Astrocyte of the cerebellum (primary cell): ENCODE measurements at regions not wholly inside any gene's neighbourhood (a gene's known extent, or its start where the extent isn't known, plus 50 kb on each side); places are given as distances from the start of the nearest gene placed in this dataset.

Experiments
- DNase-seq: peaks from one replicate; pipeline ENCODE4 v3.0.0-alpha.2; 2011; ENCODE audit warnings: low read depth
- H3K4me3 ChIP-seq: 2 replicates; pipeline ENCODE4 v1.5.1; 2011; ENCODE audit warnings: mild to moderate bottlenecking, low read depth, low read length, moderate library complexity
- in situ Hi-C: cut with HindIII; loops from 2 replicates; pipeline ENCODE4 v1.10.0; 2017; ENCODE audit warnings: low sequenced_read_pairs
- TF ChIP-seq, protein P1 (sequence below): IDR thresholded peaks from 2 replicates; pipeline ENCODE4 v1.5.1; 2012; ENCODE audit warnings: low read length, low read depth, moderate library complexity, mild to moderate bottlenecking; ENCODE audit errors: missing control alignments

DNA sequence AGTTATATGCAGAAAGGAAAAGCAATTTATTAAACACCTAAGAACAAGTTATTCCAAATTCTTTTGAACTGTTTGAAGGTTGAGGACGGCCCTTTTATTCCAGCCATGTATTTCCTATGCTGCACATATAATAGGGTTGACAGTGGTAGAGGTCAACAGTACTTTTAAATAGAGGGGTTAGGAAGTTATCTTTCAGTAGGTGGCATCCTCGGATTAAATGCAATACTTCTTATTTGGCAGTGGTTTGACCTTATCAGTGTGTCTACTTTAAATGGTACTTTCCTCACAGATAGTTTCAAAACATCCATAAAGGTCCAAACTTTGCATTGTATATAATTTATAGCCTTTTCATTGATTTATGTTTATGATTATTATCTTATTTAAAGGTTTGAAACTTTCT, 558.7 kb downstream of the TUSC7 start:
- DNase-seq, result no peak
- in situ Hi-C loops, result no loop called here
- TF ChIP-seq, protein P1, sequence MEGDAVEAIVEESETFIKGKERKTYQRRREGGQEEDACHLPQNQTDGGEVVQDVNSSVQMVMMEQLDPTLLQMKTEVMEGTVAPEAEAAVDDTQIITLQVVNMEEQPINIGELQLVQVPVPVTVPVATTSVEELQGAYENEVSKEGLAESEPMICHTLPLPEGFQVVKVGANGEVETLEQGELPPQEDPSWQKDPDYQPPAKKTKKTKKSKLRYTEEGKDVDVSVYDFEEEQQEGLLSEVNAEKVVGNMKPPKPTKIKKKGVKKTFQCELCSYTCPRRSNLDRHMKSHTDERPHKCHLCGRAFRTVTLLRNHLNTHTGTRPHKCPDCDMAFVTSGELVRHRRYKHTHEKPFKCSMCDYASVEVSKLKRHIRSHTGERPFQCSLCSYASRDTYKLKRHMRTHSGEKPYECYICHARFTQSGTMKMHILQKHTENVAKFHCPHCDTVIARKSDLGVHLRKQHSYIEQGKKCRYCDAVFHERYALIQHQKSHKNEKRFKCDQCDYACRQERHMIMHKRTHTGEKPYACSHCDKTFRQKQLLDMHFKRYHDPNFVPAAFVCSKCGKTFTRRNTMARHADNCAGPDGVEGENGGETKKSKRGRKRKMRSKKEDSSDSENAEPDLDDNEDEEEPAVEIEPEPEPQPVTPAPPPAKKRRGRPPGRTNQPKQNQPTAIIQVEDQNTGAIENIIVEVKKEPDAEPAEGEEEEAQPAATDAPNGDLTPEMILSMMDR, result no peak
- H3K4me3 ChIP-seq, result no peak overlapping the region

DNA sequence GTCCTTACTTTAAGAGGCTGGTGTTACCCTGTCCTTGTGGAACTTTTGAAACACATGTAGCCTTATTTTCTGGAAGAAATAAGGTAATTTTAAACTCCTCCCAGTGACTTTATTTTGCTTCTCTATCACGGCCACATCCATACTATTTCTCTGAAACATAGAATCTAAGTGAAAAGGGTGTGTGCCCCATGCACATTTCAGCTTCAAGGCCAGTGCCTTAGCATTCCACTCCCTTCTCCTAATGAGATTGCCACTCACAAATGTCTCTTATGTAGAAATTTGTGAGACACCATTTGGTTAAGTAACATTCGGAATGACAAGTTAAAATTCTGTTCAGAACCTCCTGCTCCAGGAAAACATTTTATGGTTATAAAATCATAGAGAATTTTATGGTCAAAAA, 562.7 kb downstream of the TUSC7 start:
- DNase-seq, result no peak
- in situ Hi-C loops, result no loop called here

DNA sequence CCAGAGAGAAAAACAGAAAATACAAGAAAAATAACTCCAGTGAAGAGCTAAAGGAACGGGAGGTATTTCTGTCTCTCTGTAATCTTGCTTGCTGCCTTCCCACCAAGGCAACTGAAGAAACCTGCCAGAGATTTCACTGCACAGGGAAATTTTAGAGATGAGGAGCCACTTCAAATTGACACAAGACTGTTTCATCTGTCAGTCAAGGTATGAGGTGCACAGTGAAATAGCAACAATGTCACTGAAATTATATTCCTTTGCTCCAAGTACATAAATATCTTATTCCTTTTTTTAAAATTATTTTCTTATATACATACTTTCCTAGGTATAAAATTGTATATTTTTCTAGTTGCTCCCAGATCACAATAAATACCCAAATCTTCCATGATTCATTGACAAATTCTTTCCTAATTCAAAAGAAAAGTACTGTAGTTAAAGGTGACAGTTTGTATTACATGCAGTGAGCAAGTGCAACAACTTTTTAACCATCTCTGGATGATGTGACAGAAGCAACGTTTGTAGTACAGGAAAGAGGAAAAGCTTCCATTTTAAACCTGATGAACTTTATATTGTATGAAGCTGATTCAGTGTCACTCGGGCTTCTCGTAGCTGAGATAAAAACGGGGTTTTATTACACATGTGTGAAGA, 563.4 kb downstream of the TUSC7 start:
- no peak for DNase-seq
- TF ChIP-seq, protein P1, result no peak
- in situ Hi-C loops, result no loop called here
- H3K4me3 ChIP-seq, result no peak overlapping the region

More for the DNA sequence above, 562.7 kb downstream of the TUSC7 start:
- no peak overlapping the region for H3K4me3 ChIP-seq
- TF ChIP-seq, protein P1, result no peak

DNA sequence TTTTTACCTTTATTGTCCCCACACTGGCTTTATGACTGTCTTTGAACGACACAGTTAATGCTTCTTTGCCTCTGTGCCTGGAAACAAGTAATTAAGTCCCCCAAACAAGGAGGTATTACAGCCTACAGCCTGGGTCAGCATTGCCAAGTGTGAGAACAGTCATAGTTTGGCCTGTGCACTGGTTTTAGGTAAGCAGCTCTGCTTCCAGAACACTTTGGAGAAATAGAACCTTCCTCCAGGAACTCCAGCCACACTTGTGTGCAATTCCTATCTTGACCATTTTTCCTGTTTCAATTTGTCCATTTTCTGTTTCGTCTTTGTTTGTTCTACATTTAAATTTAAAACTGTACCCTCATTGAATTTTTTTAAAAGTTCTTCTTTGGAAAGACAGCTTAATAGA, 568.2 kb downstream of the TUSC7 start:
- H3K4me3 ChIP-seq, result no peak overlapping the region
- no peak for DNase-seq
- in situ Hi-C loops, result no loop called here
- TF ChIP-seq, protein P1, result no peak

DNA sequence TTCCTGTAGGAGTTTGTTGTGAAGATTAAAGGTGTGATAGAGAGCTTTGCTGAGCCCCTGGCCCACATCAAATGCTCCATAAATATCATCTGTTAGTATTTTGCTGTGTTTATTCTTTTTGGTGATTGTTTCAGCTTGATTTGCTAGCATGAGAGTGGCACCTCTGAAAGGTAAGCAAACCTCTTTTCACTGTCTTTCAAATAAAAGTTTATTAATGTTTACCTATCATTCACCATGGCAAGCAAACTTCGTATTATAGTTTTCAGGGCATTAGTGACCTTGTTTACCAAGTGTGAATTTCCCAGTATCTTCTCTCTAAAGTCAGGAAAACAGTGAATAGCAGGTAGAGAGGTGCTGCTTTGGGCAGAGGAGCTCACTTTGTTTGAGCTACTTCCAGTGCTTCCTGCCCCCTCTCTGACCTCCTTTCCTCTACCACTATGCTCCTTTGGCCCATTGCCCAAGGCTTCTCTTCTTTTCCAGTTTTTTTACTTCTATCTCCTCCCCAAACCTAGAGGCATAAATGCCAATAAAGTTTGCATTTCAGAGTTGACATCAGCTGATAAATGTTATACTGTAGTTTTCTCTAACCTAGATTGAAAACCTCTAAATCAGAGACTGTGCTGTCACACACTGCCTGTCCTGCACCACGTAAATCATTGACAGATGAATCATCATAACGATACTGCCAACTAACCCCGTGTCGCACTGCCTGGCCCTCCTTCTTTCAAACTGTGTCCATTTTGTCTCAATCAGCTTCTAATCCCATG, 569.0 kb downstream of the TUSC7 start:
- TF ChIP-seq, protein P1, result no peak
- in situ Hi-C loops, result no loop called here
- H3K4me3 ChIP-seq, result no peak overlapping the region
- no peak for DNase-seq

DNA sequence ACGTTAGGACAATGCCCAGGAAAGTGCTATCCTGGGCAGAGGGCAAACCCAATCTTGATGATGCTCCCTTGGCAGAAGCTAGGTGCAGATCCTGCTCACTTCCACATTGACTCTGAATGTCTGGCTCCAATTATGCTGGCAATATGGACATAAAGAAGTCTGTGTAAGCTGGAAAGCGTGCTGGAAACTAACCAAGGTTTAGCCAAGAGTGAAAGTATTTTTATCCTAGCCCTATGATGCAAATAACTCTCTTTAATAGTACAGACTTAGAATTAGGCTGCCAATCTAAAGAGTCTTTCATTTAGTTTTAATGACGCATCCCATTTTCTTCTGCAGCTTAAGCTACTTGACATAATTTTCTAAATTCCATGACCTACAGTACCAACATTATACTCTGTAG, 571.8 kb downstream of the TUSC7 start:
- no peak for DNase-seq
- TF ChIP-seq, protein P1, result no peak
- H3K4me3 ChIP-seq, result no peak overlapping the region
- in situ Hi-C loops, result no loop called here
